Liver (tissue), 8 donors: ENCODE measurements at regions not wholly inside any gene's neighbourhood (a gene's known extent, or its start where the extent isn't known, plus 50 kb on each side); places are given as distances from the start of the nearest gene placed in this dataset.

Experiments used
- DNase-seq: peaks from one replicate; pipeline ENCODE4 v3.0.0-alpha.2; 2017; ENCODE audit warnings: low spot score
- H3K27ac ChIP-seq, 2 donors: one replicate each; pipeline ENCODE4 v1.7.0; 2013; ENCODE audit warnings: inconsistent platforms in 2 of 2, low read length in 2 of 2, control low read depth in 1 of 2, low read depth in 1 of 2, mild to moderate bottlenecking in 1 of 2
- H3K27me3 ChIP-seq, 4 donors: one replicate each; pipeline versions ENCODE4 v1.6.1 to v1.7.0; 2013; ENCODE audit warnings: low read length in 3 of 4, inconsistent platforms in 1 of 4, mild to moderate bottlenecking in 1 of 4, moderate library complexity in 1 of 4; ENCODE audit not compliant: control insufficient read depth in 4 of 4, insufficient read depth in 4 of 4
- H3K36me3 ChIP-seq, 4 donors: one replicate each; pipeline versions ENCODE4 v1.6.1 to v1.7.0; 2013; ENCODE audit warnings: low read length in 3 of 4, mild to moderate bottlenecking in 3 of 4, low read depth in 1 of 4, moderate library complexity in 1 of 4; ENCODE audit not compliant: control insufficient read depth in 4 of 4, insufficient read depth in 3 of 4
- H3K4me1 ChIP-seq, 4 donors: one replicate each; pipeline versions ENCODE4 v1.6.1 to v1.7.0; 2013; ENCODE audit warnings: low read length in 3 of 4, mild to moderate bottlenecking in 3 of 4, moderate library complexity in 1 of 4; ENCODE audit not compliant: control insufficient read depth in 4 of 4, insufficient read depth in 4 of 4
- H3K4me3 ChIP-seq, 3 donors: one replicate each; pipeline versions ENCODE4 v1.6.1 to v1.7.0; 2013; ENCODE audit warnings: low read length in 3 of 3, control low read depth in 1 of 3, low read depth in 1 of 3, mild to moderate bottlenecking in 1 of 3
- H3K9ac ChIP-seq, 2 donors: one replicate each; pipeline ENCODE4 v1.7.0; 2013; ENCODE audit warnings: low read length in 2 of 2, mild to moderate bottlenecking in 2 of 2, moderate library complexity in 2 of 2, control low read depth in 1 of 2, low read depth in 1 of 2
- H3K9me3 ChIP-seq, 4 donors: one replicate each; pipeline versions ENCODE4 v1.6.1 to v1.7.0; 2013; ENCODE audit warnings: low read length in 3 of 4; ENCODE audit not compliant: control insufficient read depth in 4 of 4
- ATF3 ChIP-seq: IDR thresholded peaks from 2 replicates; pipeline ENCODE4 v1.6.1; 2016; ENCODE audit warnings: antibody characterized with exemption
- CTCF ChIP-seq: fragments of 150-350 bp; IDR thresholded peaks from 2 replicates; pipeline ENCODE4 v1.5.1; 2017; ENCODE audit warnings: improper control_type of control experiment, low read depth, low read length; ENCODE audit not compliant: missing input control
- EGR1 ChIP-seq, 2 donors: IDR thresholded peaks; 2 replicates each; pipeline ENCODE4 v1.6.1; 2016 to 2018; ENCODE audit warnings: antibody characterized with exemption in 2 of 2, low read depth in 2 of 2
- FOXA1 ChIP-seq: IDR thresholded peaks from 2 replicates; pipeline ENCODE4 v1.6.1; 2016; ENCODE audit warnings: antibody characterized with exemption
- FOXA2 ChIP-seq: IDR thresholded peaks from 2 replicates; pipeline ENCODE4 v1.6.1; 2016; ENCODE audit warnings: antibody characterized with exemption
- GABPA ChIP-seq, 2 donors: IDR thresholded peaks in 1 of 2; conservative IDR thresholded peaks in 1 of 2; 2 replicates each; pipeline ENCODE4 v1.6.1; 2016; ENCODE audit warnings: antibody characterized with exemption in 2 of 2, mild to moderate bottlenecking in 1 of 2, moderate library complexity in 1 of 2
- HNF4A ChIP-seq, 2 donors: conservative IDR thresholded peaks; 2 replicates each; pipeline ENCODE4 v1.6.1; 2016; ENCODE audit warnings: antibody characterized with exemption in 2 of 2, mild to moderate bottlenecking in 2 of 2
- HNF4G ChIP-seq: IDR thresholded peaks from 2 replicates; pipeline ENCODE4 v1.6.1; 2016; ENCODE audit warnings: antibody characterized with exemption
- JUND ChIP-seq, 2 donors: IDR thresholded peaks; 2 replicates each; pipeline ENCODE4 v1.6.1; 2016; ENCODE audit warnings: antibody characterized with exemption in 2 of 2
- MAX ChIP-seq: IDR thresholded peaks from 2 replicates; pipeline ENCODE4 v1.6.1; 2016; ENCODE audit warnings: antibody characterized with exemption
- NR2F2 ChIP-seq: IDR thresholded peaks from 2 replicates; pipeline ENCODE4 v1.6.1; 2016; ENCODE audit warnings: antibody characterized with exemption
- RAD21 ChIP-seq, 2 donors: IDR thresholded peaks; 2 replicates each; pipeline ENCODE4 v1.6.1; 2016; ENCODE audit warnings: antibody characterized with exemption in 2 of 2, mild to moderate bottlenecking in 2 of 2
- REST ChIP-seq: IDR thresholded peaks from 2 replicates; pipeline ENCODE4 v1.6.1; 2016; ENCODE audit warnings: antibody characterized with exemption, mild to moderate bottlenecking
- RXRA ChIP-seq, 2 donors: IDR thresholded peaks; 2 replicates each; pipeline ENCODE4 v1.6.1; 2017 to 2018; ENCODE audit warnings: antibody characterized with exemption in 2 of 2, mild to moderate bottlenecking in 1 of 2
- SP1 ChIP-seq: IDR thresholded peaks from 2 replicates; pipeline ENCODE4 v1.6.1; 2018; ENCODE audit warnings: antibody characterized with exemption, mild to moderate bottlenecking
- TAF1 ChIP-seq: conservative IDR thresholded peaks from 2 replicates; pipeline ENCODE4 v1.6.1; 2016; ENCODE audit warnings: antibody characterized with exemption, mild to moderate bottlenecking
- YY1 ChIP-seq: IDR thresholded peaks from 2 replicates; pipeline ENCODE4 v1.6.1; 2016; ENCODE audit warnings: antibody characterized with exemption, mild to moderate bottlenecking
- WGBS: extraction: QIAGEN DNeasy Blood & Tissue Kit; methylation state at CpG from one replicate; pipeline ENCODE4 v1.1.7; 2013; 5-methylcytosine and 5-hydroxymethylcytosine counted together
- TF ChIP-seq, protein P1 (sequence below): IDR thresholded peaks from 2 replicates; pipeline ENCODE4 v1.6.1; 2016; ENCODE audit warnings: antibody characterized with exemption
- donor health status: healthy.
- donor health status: healthy.
- donor health status: healthy.
- donor health status: healthy.
- donor health status: healthy.

DNA sequence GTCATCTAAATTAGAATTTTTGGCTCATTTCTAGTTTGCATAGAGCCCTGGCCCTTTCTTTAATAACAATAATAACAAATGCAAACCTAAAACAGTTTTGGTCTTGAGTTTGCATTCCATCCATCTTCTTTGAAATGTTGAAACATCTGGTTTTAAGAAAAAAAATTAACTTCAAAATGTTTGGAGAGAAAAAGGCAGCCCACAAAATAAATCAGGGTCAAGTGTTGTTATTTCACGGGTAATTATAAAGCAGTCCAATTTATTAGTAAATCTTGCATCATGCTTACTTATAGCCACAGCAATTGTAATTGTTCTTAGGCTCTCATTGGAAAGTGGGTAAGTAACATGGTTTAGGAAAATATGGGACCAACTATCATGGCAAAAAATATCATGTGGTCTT is 247.0 kb upstream of the MEF2C start:
- no peak for TF ChIP-seq RAD21 (IDR thresholded peaks at IDR 0.05)
- no peak for TF ChIP-seq GABPA (IDR thresholded peaks at IDR 0.05 in 1 of 2, conservative IDR thresholded peaks at IDR 0.05 in 1 of 2)
- no peak for TF ChIP-seq ATF3
- TF ChIP-seq NR2F2: no peak
- no peak for TF ChIP-seq CTCF
- TF ChIP-seq, protein P1, sequence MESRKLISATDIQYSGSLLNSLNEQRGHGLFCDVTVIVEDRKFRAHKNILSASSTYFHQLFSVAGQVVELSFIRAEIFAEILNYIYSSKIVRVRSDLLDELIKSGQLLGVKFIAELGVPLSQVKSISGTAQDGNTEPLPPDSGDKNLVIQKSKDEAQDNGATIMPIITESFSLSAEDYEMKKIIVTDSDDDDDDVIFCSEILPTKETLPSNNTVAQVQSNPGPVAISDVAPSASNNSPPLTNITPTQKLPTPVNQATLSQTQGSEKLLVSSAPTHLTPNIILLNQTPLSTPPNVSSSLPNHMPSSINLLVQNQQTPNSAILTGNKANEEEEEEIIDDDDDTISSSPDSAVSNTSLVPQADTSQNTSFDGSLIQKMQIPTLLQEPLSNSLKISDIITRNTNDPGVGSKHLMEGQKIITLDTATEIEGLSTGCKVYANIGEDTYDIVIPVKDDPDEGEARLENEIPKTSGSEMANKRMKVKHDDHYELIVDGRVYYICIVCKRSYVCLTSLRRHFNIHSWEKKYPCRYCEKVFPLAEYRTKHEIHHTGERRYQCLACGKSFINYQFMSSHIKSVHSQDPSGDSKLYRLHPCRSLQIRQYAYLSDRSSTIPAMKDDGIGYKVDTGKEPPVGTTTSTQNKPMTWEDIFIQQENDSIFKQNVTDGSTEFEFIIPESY: no peak
- TF ChIP-seq MAX: no peak
- TF ChIP-seq SP1: no peak
- no peak for TF ChIP-seq FOXA1
- no peak for TF ChIP-seq YY1
- no peak for TF ChIP-seq TAF1
- TF ChIP-seq HNF4A (conservative IDR thresholded peaks at IDR 0.05): no peak
- TF ChIP-seq FOXA2: no peak
- no peak for TF ChIP-seq REST
- TF ChIP-seq HNF4G: no peak
- no peak for TF ChIP-seq EGR1 (IDR thresholded peaks at IDR 0.05; ENCODE audit: low read depth in 2 of 2)
- no peak for TF ChIP-seq RXRA (IDR thresholded peaks at IDR 0.05)
- no peak for TF ChIP-seq JUND (IDR thresholded peaks at IDR 0.05)
- 88% methylated on average over 1 of the region's 1 CpG for WGBS
- H3K27me3 ChIP-seq: no peaks in the 10 kb centered on the region
- no peak overlapping the region for H3K27ac ChIP-seq
- no peak for DNase-seq
- no peaks in the 10 kb centered on the region for H3K9me3 ChIP-seq
- H3K9ac ChIP-seq: no peak overlapping the region
- H3K4me3 ChIP-seq: no peak overlapping the region
- H3K4me1 ChIP-seq: no peaks in the 10 kb centered on the region
- H3K36me3 ChIP-seq: no peaks in the 10 kb centered on the region
